ENCODE measurements at regions not wholly inside any gene's neighbourhood (a gene's known extent, or its start where the extent isn't known, plus 50 kb on each side); places are given as distances from the start of the nearest gene placed in this dataset.

- DNase-seq (ENCODE audit: low spot score), result no peak
Measured at GRCh38 chr11:23041001-23041503, 180.8 kb upstream of the CCDC179 start.

GRCh38 chr11:23058656-23059055 lies 198.4 kb upstream of the CCDC179 start:
- DNase-seq (ENCODE audit: low spot score), result no peak

GRCh38 chr11:23063276-23063675 lies 203.0 kb upstream of the CCDC179 start:
- no peak for DNase-seq (ENCODE audit: low spot score)

GRCh38 chr11:23078289-23078971 lies 218.2 kb upstream of the CCDC179 start:
- DNase-seq (ENCODE audit: low spot score), result no peak

DNA sequence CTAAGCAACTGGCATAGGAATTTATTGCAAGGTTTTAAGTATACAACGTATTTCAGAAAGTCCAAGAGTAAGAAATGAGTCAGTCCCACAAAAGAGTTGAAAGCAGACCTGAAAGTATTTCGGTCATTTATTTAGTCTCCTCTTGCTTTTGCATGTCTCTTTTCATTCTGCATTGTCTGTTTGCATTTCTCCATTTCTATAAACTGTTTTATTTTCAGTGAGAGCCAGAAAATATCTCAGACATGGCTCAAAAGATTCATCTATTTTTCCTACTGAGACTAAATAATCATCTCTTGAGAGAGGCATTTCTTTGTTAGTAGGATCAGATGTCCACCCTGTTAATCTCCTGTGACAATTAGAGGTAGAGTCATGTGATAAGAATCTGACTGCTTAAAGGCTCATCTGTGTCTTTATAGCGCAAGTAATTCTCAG lies 219.1 kb upstream of the CCDC179 start:
- DNase-seq (ENCODE audit: low spot score), result no peak

DNA sequence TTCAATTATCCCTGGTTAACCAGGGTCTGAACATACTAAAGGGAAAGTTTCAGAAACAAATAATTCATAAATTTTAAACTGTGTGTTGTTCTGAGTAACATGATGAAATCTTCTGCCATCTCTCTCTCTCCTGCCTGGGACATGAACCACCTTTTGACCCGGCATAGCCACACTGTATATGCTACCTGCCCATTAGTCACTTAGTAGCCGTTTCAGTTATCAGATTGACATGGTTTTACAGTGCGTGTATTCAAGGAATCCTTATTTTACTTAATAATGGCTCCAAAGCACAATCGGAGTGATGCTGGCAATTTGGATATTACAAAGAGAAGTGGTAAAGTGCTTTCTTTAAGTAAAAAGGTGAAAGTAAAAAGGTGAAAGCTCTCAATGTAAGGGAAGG lies 227.1 kb upstream of the CCDC179 start:
- DNase-seq (ENCODE audit: low spot score), result no peak

- no peak for DNase-seq (ENCODE audit: low spot score)
Measured at GRCh38 chr11:23090659-23091058, 230.4 kb upstream of the CCDC179 start.

DNA sequence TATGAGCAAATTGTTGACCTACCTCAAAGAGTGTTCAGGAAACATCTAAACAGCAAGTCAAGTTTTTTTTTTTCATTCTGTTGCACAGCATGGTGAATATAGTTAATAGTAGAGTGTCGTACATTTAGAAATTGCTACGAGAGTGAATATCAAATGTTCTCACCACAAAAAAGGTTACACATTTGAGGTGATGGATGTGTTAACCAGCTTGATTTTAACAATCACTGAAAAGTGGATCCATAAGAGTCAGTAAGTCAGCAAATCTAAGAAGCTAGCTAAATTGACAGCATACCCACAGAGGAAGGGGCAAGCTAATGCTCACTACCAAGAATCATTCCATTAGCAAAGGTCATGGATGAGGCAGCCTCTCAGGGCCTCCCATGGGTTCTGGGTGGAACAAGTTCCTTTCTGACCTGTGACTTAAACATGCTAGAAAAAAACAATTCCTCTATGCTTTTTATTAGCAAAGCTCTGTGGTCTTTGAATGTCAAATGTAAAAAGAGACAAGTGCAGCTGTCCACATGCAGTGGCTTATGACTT lies 235.4 kb upstream of the CCDC179 start:
- DNase-seq (ENCODE audit: low spot score), result no peak

DNA sequence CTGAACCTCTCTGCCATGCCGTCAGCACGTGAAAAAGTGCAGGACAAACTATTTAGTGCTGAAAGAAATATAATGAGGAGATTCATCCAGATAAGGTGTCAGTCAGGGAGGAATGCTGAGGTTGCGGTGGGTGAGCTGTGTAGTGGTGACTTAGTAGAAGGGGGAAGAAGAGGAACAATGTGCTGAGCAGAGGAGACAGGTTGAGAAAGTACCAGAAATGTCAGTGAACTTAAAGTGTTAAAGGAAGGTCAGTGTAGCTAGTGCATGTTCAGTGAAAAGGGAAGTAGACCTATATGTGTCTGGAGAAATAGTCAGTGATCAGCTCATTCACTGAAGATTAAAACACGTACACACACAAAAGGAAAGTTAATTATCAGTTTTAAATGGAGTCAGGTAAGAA lies 237.6 kb upstream of the CCDC179 start:
- no peak for DNase-seq (ENCODE audit: low spot score)

GRCh38 chr11:23099256-23099655 lies 239.0 kb upstream of the CCDC179 start:
- DNase-seq (ENCODE audit: low spot score), result no peak

GRCh38 chr11:23100726-23101125 lies 240.5 kb upstream of the CCDC179 start:
- no peak for DNase-seq (ENCODE audit: low spot score)

DNA sequence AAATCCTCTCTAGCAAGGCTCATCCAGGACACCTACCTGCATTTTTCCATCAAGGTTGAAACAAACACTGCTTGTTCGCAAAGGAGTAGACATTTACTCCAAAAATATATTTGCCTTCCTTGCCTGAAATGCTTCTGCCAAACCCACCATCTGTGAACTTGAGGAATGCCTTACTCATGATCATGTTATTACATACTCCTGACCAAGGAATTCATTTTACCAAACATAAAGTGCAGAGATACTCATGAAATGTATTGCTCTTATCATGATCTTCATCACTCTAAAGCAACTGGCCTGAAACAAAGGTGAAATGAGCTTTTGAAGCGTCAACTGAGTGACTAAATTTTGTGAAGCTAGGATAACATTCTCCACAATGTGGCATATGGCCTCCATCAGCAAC lies 243.1 kb upstream of the CCDC179 start:
- no peak for DNase-seq (ENCODE audit: low spot score)

DNA sequence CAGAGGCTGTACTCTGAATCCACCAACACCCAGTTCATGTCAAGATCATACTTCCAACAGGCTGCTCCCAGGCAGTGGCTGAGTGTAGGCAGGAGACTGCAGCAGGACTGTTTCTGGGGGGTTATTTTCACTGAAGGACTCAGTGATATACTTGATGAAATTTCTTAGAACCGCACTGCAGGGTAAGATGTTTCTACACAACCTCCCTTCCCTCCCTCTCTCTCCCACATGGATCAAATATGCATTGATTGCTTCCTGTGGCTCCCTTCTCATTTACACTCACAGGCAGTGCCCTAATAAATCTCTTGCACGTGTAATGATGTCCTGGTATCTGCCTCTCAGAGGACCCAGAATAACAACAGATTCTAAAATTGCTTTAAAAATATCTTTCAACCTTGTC lies 251.3 kb upstream of the CCDC179 start:
- no peak for DNase-seq (ENCODE audit: low spot score)

- DNase-seq (ENCODE audit: low spot score), result no peak
Measured at GRCh38 chr11:23112390-23112789, 252.1 kb upstream of the CCDC179 start.

DNA sequence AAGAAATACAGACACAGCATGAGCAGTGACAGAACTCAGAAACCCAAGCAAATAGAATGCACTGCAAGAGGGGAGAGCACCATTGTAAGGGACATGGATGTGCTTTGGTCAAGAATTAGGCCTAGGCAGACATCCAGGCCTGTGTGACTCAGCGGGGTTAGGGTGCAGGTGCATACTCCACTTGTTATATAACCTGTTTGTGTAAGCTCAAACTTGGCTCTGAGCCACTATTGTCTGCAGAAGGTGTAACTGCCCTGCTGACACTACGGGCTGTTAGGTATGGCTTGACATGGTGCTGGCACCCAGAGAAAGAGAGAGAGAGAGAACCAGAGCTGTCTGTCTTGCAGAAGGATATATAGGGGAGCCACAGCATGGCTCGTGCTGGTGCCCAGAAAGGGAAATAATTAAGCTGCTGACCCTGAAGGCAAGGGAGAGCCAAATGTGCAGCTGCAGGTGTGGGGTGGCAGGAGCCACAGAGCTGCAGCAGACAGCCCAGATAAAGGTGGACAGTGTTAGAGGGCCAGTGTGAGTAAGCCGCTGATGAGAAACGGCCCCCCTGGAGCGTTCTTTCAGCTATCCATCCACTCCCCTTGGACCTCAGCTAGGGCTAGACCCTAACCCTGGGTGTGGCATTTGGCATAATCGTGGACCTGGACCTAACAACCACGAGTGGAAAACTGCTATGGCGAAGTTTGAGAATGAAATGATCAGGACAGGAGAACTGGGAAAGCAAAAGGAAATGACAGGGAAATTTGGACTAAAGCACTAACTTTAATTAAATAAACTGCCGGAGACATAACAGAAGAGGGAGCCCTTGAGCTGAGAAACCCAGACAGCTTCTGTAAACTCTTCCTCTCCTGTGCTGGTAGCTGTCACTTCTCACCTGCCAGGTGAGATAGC lies 253.0 kb upstream of the CCDC179 start:
- peak; percentile 28 for DNase-seq (ENCODE audit: low spot score)

- DNase-seq (ENCODE audit: low spot score), result no peak
Measured at GRCh38 chr11:23113887-23114216, 253.6 kb upstream of the CCDC179 start.

- DNase-seq (ENCODE audit: low spot score), result peak; percentile 19
Measured at GRCh38 chr11:23123753-23124152, 263.5 kb upstream of the CCDC179 start.

GRCh38 chr11:23124249-23124648 lies 264.0 kb upstream of the CCDC179 start:
- no peak for DNase-seq (ENCODE audit: low spot score)

GRCh38 chr11:23124996-23125395 lies 264.7 kb upstream of the CCDC179 start:
- no peak for DNase-seq (ENCODE audit: low spot score)

- DNase-seq (ENCODE audit: low spot score), result no peak
Measured at GRCh38 chr11:23127706-23128105, 267.4 kb upstream of the CCDC179 start.

DNA sequence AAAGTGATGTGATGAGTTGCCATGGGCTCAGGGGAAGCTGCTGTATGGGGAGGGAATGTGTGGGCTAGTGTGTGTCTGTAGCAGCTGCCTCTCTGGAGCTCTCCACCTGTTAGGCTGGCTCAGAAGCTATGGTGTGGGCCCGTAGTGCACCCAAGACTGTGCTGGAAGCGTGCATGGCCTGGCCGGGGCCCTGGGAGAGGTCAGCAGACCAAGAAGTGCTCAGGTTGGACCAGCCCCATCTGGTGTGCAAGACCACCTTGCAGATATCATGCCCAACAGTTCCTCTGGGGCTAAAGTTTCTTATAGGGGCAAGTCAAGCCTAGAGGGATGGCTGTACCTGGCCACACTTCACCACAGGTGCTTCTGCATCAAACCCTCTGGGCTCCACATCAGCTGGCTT lies 274.4 kb upstream of the CCDC179 start:
- DNase-seq (ENCODE audit: low spot score), result no peak

DNA sequence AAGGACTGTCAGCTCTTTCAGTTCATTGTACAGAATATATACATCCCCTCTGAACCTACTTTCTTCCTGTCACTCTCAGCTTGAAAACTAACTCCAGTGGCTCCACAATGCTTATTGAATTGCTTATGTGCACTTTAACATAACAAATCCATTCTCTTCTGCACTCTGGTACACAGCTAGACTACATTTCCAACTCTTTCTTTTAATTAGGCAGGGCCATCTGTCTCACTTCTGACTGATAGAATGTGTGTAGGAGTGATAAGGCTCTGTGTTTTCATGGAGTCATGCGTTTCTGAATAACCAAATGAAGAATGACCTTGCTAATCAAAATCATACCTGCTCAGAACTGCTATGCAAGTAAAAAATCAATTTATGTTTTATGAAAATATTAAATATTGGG lies 278.5 kb upstream of the CCDC179 start:
- DNase-seq (ENCODE audit: low spot score), result no peak

- no peak for DNase-seq (ENCODE audit: low spot score)
Measured at GRCh38 chr11:23143022-23143421, 282.7 kb upstream of the CCDC179 start.
